PC-9 (cell line): ENCODE measurements at regions not wholly inside any gene's neighbourhood (a gene's known extent, or its start where the extent isn't known, plus 50 kb on each side); places are given as distances from the start of the nearest gene placed in this dataset.

Source experiments
- BruUV-seq: library from RNA; stranded (reverse); fragments of 400-500 nt; replicated peaks from 2 replicates; lab custom pipeline; 2021; lab: Mats Ljungman, UMichigan
- CTCF ChIA-PET: fragments of 300-600 bp; sonication (Branson Sonifier 250); formaldehyde crosslinking; loops from one replicate; lab custom pipeline; 2022; ENCODE audit warnings: antibody characterized with exemption; lab: Charles Lee
- POLR2A ChIA-PET: fragments of 300-600 bp; sonication (Branson Sonifier 250); formaldehyde crosslinking; loops from one replicate; lab custom pipeline; 2022; ENCODE audit warnings: antibody characterized with exemption; ENCODE audit not compliant: unreplicated experiment; lab: Charles Lee
- DNase-seq, 2 experiments: peaks; one replicate each; pipeline versions ENCODE4 v3.0.0 to v3.0.0-alpha.2; 2015 to 2022; ENCODE audit warnings: mixed read lengths in 1 of 2
- H2AFZ ChIP-seq: fragments of 200-600 bp; sonication (generic); 2 replicates; pipeline ENCODE4 v1.8.1; 2017; ENCODE audit warnings: antibody characterized with exemption
- H3F3A ChIP-seq: fragments of 200-600 bp; sonication (generic); 2 replicates; pipeline ENCODE4 v1.8.1; 2017; ENCODE audit warnings: antibody characterized with exemption, mild to moderate bottlenecking, low read depth; ENCODE audit not compliant: insufficient read depth
- H3K27ac ChIP-seq: fragments of 200-600 bp; sonication (generic); 2 replicates; pipeline ENCODE4 v1.6.1; 2016; ENCODE audit warnings: mixed run types
- H3K27me3 ChIP-seq: fragments of 200-600 bp; sonication (generic); 2 replicates; pipeline ENCODE4 v1.6.1; 2016; ENCODE audit warnings: low read depth, mixed run types; ENCODE audit not compliant: insufficient read depth
- H3K36me3 ChIP-seq: fragments of 200-600 bp; sonication (generic); 2 replicates; pipeline ENCODE4 v1.6.1; 2016; ENCODE audit warnings: low read depth, mixed run types
- H3K4me1 ChIP-seq: fragments of 200-600 bp; sonication (generic); replicated peaks from 2 replicates; pipeline ENCODE4 v1.6.1; 2016; ENCODE audit warnings: mixed run types; ENCODE audit not compliant: insufficient read depth
- H3K4me2 ChIP-seq: fragments of 200-600 bp; sonication (generic); 2 replicates; pipeline ENCODE4 v1.6.1; 2017; ENCODE audit warnings: mixed run types
- H3K4me3 ChIP-seq: fragments of 200-600 bp; sonication (generic); 2 replicates; pipeline ENCODE4 v1.6.1; 2016; ENCODE audit warnings: mixed run types
- H3K79me2 ChIP-seq: fragments of 200-600 bp; sonication (generic); 2 replicates; pipeline ENCODE4 v1.6.1; 2017; ENCODE audit warnings: low read depth, mixed run types
- H3K9me2 ChIP-seq: fragments of 200-600 bp; sonication (generic); 2 replicates; pipeline ENCODE4 v1.8.1; 2017; ENCODE audit warnings: mild to moderate bottlenecking; ENCODE audit not compliant: insufficient read depth
- H3K9me3 ChIP-seq: fragments of 200-600 bp; sonication (generic); 2 replicates; pipeline ENCODE4 v1.8.1; 2016; ENCODE audit warnings: low read depth; ENCODE audit not compliant: insufficient read depth
- H4K20me1 ChIP-seq: fragments of 200-600 bp; sonication (generic); 2 replicates; pipeline ENCODE4 v1.8.1; 2017; ENCODE audit not compliant: insufficient read depth
- CTCF ChIP-seq: fragments of 200-600 bp; sonication (generic); conservative IDR thresholded peaks from 2 replicates; pipeline ENCODE4 v1.6.1; 2017; ENCODE audit warnings: mixed run types, antibody characterized with exemption, mild to moderate bottlenecking, moderate library complexity
- EZH2 ChIP-seq: fragments of 200-600 bp; sonication (generic); IDR thresholded peaks from 2 replicates; pipeline ENCODE4 v1.8.0; 2017; ENCODE audit warnings: antibody characterized with exemption, low read depth
- intact Hi-C: fragments of 100-400 bp; cut with micrococcal nuclease; formaldehyde crosslinking; loops from one replicate; pipeline ENCODE4 v1.10.0; 2022; ENCODE audit not compliant: unreplicated experiment

- BruUV-seq, result no TSS peak
- H3K4me1 ChIP-seq, result no peaks in the 10 kb centered on the region
- intact Hi-C loops, result no loop called here
- H3K36me3 ChIP-seq, result no peaks in the 10 kb centered on the region
- H3K4me2 ChIP-seq, result no peak overlapping the region
- 0 out of 2 replicates have a peak overlapping the region, but pooled peaks have one; percentile 40 for H2AFZ ChIP-seq
- H3K27me3 ChIP-seq, result no peaks in the 10 kb centered on the region
- CTCF ChIA-PET, result no interaction called here
- TF ChIP-seq EZH2 (no peak), CTCF (no peak)
- POLR2A ChIA-PET, result no interaction called here
- H4K20me1 ChIP-seq, result no peaks in the 10 kb centered on the region
- no peak for DNase-seq
- H3K9me3 ChIP-seq, result no peaks in the 10 kb centered on the region
- H3K79me2 ChIP-seq, result no peaks in the 10 kb centered on the region
- H3K4me3 ChIP-seq, result no peak overlapping the region
- no peaks in the 10 kb centered on the region; the same call in 1 of the 2 replicates for H3K9me2 ChIP-seq
- no peak overlapping the region for H3K27ac ChIP-seq
- no peaks in the 10 kb centered on the region for H3F3A ChIP-seq
These were observed 756.0 kb upstream of the ADGRL2 start for GRCh38 chr1:81044708-81045107.

DNA sequence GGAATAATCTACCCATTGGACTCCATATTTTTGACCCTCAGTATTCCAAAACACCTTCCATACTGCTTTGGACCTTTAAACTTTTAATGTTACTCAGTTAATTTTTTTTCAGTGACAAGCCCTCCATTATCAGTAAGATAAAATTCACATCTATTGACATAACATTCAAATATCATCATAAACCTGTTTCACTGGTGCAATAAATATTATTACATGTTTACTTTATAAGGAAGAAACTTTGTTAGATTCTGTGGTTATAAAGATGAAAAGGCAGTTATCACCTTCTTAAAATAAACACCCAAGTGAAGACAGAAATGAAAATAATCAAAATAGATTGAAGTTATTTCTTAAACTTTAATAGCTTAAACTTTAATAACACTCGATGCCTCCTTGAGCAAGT lies 758.5 kb upstream of the ADGRL2 start:
- Histone ChIP-seq H3K9me3 (no peaks in the 10 kb centered on the region), H3K79me2 (no peaks in the 10 kb centered on the region), H3K27ac (no peak overlapping the region), H3K4me2 (no peak overlapping the region), H3K4me3 (no peak overlapping the region), H3K9me2 (no peaks in the 10 kb centered on the region; the same call in 1 of the 2 replicates), H3K4me1 (no peaks in the 10 kb centered on the region), H3K27me3 (no peaks in the 10 kb centered on the region), H2AFZ (no peak overlapping the region), H3F3A (no peaks in the 10 kb centered on the region), H3K36me3 (no peaks in the 10 kb centered on the region), H4K20me1 (no peaks in the 10 kb centered on the region)
- intact Hi-C loops, result no loop called here
- CTCF ChIA-PET, result interaction anchor here (0.6 kb wide), 1 partner anchor 423 kb away, joined by 3 read pairs; no protein-coding TSS in a partner anchor
- DNase-seq, result no peak
- POLR2A ChIA-PET, result no interaction called here
- BruUV-seq, result no TSS peak
- TF ChIP-seq EZH2 (no peak), CTCF (no peak)

DNA sequence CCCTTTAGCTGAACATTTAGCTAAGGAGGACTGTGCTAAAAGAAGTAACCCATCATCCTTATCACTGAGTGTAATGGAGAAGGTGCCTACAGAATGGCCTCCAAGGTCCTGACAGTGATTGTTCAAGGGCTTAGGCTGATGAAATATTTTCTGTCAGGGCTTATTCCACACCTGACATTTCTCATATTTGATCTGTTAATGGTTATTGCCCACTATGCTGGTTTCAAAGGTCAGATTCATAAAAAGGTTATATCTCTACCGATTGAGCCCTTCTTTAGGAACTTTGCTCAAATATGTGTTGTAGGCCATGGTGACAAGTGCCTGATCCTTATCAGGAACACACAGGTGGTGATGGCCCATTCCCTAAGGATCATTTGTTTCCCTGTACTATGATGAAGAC lies 766.4 kb upstream of the ADGRL2 start:
- ChIA-PET CTCF (no interaction called here), POLR2A (no interaction called here)
- Histone ChIP-seq H3K79me2 (no peaks in the 10 kb centered on the region), H3K9me3 (no peaks in the 10 kb centered on the region), H3F3A (no peaks in the 10 kb centered on the region), H3K27me3 (no peaks in the 10 kb centered on the region), H3K9me2 (no peaks in the 10 kb centered on the region), H3K4me2 (no peak overlapping the region), H2AFZ (peak overlapping the region; percentile 31; the same call in 1 of the 2 replicates), H3K4me3 (no peak overlapping the region), H4K20me1 (no peaks in the 10 kb centered on the region), H3K4me1 (no peaks in the 10 kb centered on the region), H3K36me3 (no peaks in the 10 kb centered on the region), H3K27ac (no peak overlapping the region)
- TF ChIP-seq EZH2 (no peak), CTCF (no peak)
- no peak for DNase-seq
- no TSS peak for BruUV-seq
- intact Hi-C loops, result no loop called here
